ENCODE measurements at regions not wholly inside any gene's neighbourhood (a gene's known extent, or its start where the extent isn't known, plus 50 kb on each side); places are given as distances from the start of the nearest gene placed in this dataset.

DNA sequence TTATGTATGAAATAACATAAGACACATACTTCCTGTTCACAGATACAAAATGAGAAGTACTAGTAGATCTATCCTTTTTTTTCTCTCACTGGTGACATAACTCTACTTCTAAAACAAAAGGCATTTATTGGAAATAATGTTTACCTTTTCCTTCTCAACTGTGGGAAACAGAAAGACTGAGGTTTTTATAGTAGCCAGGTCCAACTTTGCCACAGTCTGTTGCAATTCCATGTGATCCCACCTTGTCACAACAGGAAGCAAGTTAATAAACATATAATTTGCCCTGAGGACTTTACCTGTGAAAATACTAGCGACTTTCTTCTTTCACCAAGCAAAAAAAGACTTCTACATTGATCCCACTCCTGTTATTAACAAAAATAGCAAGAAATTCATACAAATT lies 475.8 kb downstream of the PDGFC start:
- Histone ChIP-seq H3K4me3 (ENCODE audit: insufficient read depth, low read depth, low read length) (no peak overlapping the region), H3K4ac (ENCODE audit: low read depth, low read length) (no peak overlapping the region), H3K27ac (ENCODE audit: insufficient read depth, low read length) (no peak overlapping the region), H4K8ac (ENCODE audit: low read depth in 2 of 2, low read length in 2 of 2) (no peak overlapping the region), H2BK120ac (ENCODE audit: low read depth, low read length) (no peak overlapping the region), H3K4me1 (ENCODE audit: control insufficient read depth, insufficient read depth, low read length) (no peaks in the 10 kb centered on the region), H3K9ac (ENCODE audit: low read depth, low read length) (no peak overlapping the region), H3K23ac (ENCODE audit: low read depth, low read length) (no peak overlapping the region), H3K36me3 (ENCODE audit: control insufficient read depth, insufficient read depth, low read length) (no peaks in the 10 kb centered on the region), H2AFZ (replicated peaks; ENCODE audit: low read length, poor library complexity) (no peak overlapping the region), H4K5ac (ENCODE audit: low read depth, low read length) (no peak overlapping the region), H2BK5ac (ENCODE audit: low read depth, low read length, poor library complexity, severe bottlenecking) (no peak overlapping the region), H4K91ac (ENCODE audit: insufficient read depth, low read depth, low read length) (no peak overlapping the region), H3K79me1 (ENCODE audit: low read depth in 1 of 2, low read length in 2 of 2) (no peaks in the 10 kb centered on the region), H3K56ac (ENCODE audit: extremely low read depth, insufficient read depth, low read length) (no peak overlapping the region), H3K9me1 (ENCODE audit: insufficient read depth, low read length) (no peaks in the 10 kb centered on the region), H3K14ac (replicated peaks; ENCODE audit: low read depth, low read length) (no peak overlapping the region), H3K27me3 (ENCODE audit: control insufficient read depth, insufficient read depth, low read length) (no peaks in the 10 kb centered on the region), H3K4me2 (ENCODE audit: low read depth, low read length) (no peak overlapping the region), H3K18ac (ENCODE audit: low read depth, low read length) (no peak overlapping the region), H2BK20ac (ENCODE audit: low read depth, low read length) (no peak overlapping the region), H4K20me1 (ENCODE audit: insufficient read depth, low read length) (no peaks in the 10 kb centered on the region), H3K9me3 (ENCODE audit: control insufficient read depth, insufficient read depth, low read length) (no peaks in the 10 kb centered on the region), H2BK15ac (ENCODE audit: low read depth, low read length) (no peak overlapping the region), H2AK5ac (ENCODE audit: low read depth, low read length) (no peak overlapping the region), H2AK9ac (replicated peaks; ENCODE audit: low read depth, low read length, poor library complexity) (no peak overlapping the region)
- dilution Hi-C loops (cut with HindIII; ENCODE audit: low sequenced_read_pairs, unreplicated experiment) = no loop called here
- no CpG with 5 or more reads among the region's 1 CpG for WGBS, 2 experiments (ENCODE audit: extremely low coverage in 2 of 2, insufficient read length in 1 of 2)
- ChIA-PET POLR2A (ENCODE audit: unreplicated experiment) (no interaction called here), CTCF (no interaction called here)
- no TSS peak for BruUV-seq (replicated peaks)
- in situ Hi-C loops (cut with MboI; ENCODE audit: low sequenced_read_pairs) = loop anchor here (25.0 kb wide), 1 partner anchor 1491 kb away; no protein-coding TSS in a partner anchor
- DNase-seq (no peak), ATAC-seq (ENCODE audit: low read depth) (no peak)
- intact Hi-C loops (cut with micrococcal nuclease) = no loop called here
- TF ChIP-seq RAD21 (IDR thresholded peaks at IDR 0.05; ENCODE audit: low read length) (no peak), FOS (IDR thresholded peaks at IDR 0.05; ENCODE audit: low read depth, low read length) (no peak), CHD1 (IDR thresholded peaks at IDR 0.05; ENCODE audit: low read depth, low read length) (no peak), RFX5 (IDR thresholded peaks at IDR 0.05; ENCODE audit: low read depth, low read length) (no peak), BHLHE40 (IDR thresholded peaks at IDR 0.05; ENCODE audit: low read depth, low read length) (no peak), RCOR1 (IDR thresholded peaks at IDR 0.05; ENCODE audit: insufficient replicate concordance, low read length) (no peak), SMC3 (IDR thresholded peaks at IDR 0.05; ENCODE audit: low read depth, low read length) (no peak), POLR2A (IDR thresholded peaks at IDR 0.05; ENCODE audit: low read depth, low read length) (no peak), MXI1 (IDR thresholded peaks at IDR 0.05; ENCODE audit: borderline replicate concordance, low read depth, low read length) (no peak), MAFK (IDR thresholded peaks at IDR 0.05; ENCODE audit: low read depth, low read length) (no peak), NFE2L2 (IDR thresholded peaks at IDR 0.05; ENCODE audit: low read depth, low read length) (no peak), MAZ (IDR thresholded peaks at IDR 0.05; ENCODE audit: borderline replicate concordance, low read depth, low read length) (no peak)
- TF ChIP-seq, protein P1, sequence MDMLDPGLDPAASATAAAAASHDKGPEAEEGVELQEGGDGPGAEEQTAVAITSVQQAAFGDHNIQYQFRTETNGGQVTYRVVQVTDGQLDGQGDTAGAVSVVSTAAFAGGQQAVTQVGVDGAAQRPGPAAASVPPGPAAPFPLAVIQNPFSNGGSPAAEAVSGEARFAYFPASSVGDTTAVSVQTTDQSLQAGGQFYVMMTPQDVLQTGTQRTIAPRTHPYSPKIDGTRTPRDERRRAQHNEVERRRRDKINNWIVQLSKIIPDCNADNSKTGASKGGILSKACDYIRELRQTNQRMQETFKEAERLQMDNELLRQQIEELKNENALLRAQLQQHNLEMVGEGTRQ (IDR thresholded peaks at IDR 0.05; ENCODE audit: low read depth, low read length) = no peak
